Chondrocyte (in vitro differentiated cells): ENCODE measurements at regions not wholly inside any gene's neighbourhood (a gene's known extent, or its start where the extent isn't known, plus 50 kb on each side); places are given as distances from the start of the nearest gene placed in this dataset.
"Not testable (repeated sequence)": the region's sequence is repeated elsewhere in the genome, so short reads cannot be mapped to it uniquely, and the experiment has no call there.

Source experiments
- DNase-seq: peaks from one replicate; pipeline ENCODE4 v3.0.0; 2021; ENCODE audit warnings: mixed read lengths, low spot score
- H3K27ac Mint-ChIP-seq: one replicate; pipeline ENCODE4 v1.8.0; 2021; ENCODE audit warnings: mild to moderate bottlenecking, moderate library complexity, mixed read lengths; ENCODE audit not compliant: unreplicated experiment
- H3K27me3 Mint-ChIP-seq: 2 replicates; pipeline ENCODE4 v1.8.0; 2021; ENCODE audit warnings: low read depth, mixed read lengths
- H3K36me3 Mint-ChIP-seq: 2 replicates; pipeline ENCODE4 v1.8.0; 2021; ENCODE audit warnings: low read depth, mixed read lengths
- H3K4me1 Mint-ChIP-seq: 2 replicates; pipeline ENCODE4 v1.8.0; 2021; ENCODE audit warnings: low read depth, mild to moderate bottlenecking, mixed read lengths
- H3K4me3 Mint-ChIP-seq: one replicate; pipeline ENCODE4 v1.8.0; 2021; ENCODE audit warnings: mild to moderate bottlenecking, moderate library complexity, mixed read lengths; ENCODE audit not compliant: unreplicated experiment
- H3K9me3 Mint-ChIP-seq: 2 replicates; pipeline ENCODE4 v1.8.0; 2021; ENCODE audit warnings: low read depth, mixed read lengths
- CTCF ChIP-seq: fragments of 200-600 bp; sonication (generic); IDR thresholded peaks from 2 replicates; pipeline ENCODE4 v1.5.0; 2021; ENCODE audit warnings: antibody characterized with exemption, mild to moderate bottlenecking, moderate library complexity

- TF ChIP-seq CTCF, result no peak
- Mint-ChIP-seq H3K4me3 (no peak overlapping the region), H3K9me3 (peaks cover 5% of the 10 kb centered on the region), H3K27ac (no peak overlapping the region), H3K27me3 (peaks cover 2% of the 10 kb centered on the region), H3K4me1 (peaks cover 5% of the 10 kb centered on the region), H3K36me3 (no peaks in the 10 kb centered on the region)
- DNase-seq, result no peak
These were observed 91.3 kb upstream of the AMOT start for GRCh38 chrX:112931900-112932299.

GRCh38 chrX:112931478-112931877 is 90.8 kb upstream of the AMOT start:
- Mint-ChIP-seq H3K4me1 (peaks cover 5% of the 10 kb centered on the region), H3K27me3 (peaks cover 2% of the 10 kb centered on the region), H3K4me3 (no peak overlapping the region), H3K9me3 (peaks cover 5% of the 10 kb centered on the region), H3K36me3 (no peaks in the 10 kb centered on the region), H3K27ac (no peak overlapping the region)
- no peak for DNase-seq
- TF ChIP-seq CTCF, result no peak

- not testable (repeated sequence) for H3K36me3 Mint-ChIP-seq, H3K4me3 Mint-ChIP-seq, H3K27ac Mint-ChIP-seq, DNase-seq, H3K27me3 Mint-ChIP-seq, H3K9me3 Mint-ChIP-seq, H3K4me1 Mint-ChIP-seq
These were observed 82.8 kb upstream of the AMOT start for GRCh38 chrX:112923381-112923780.

GRCh38 chrX:112913807-112914206 is 73.2 kb upstream of the AMOT start:
- H3K27ac Mint-ChIP-seq, result no peak overlapping the region
- H3K27me3 Mint-ChIP-seq, result peaks cover 4% of the 10 kb centered on the region

GRCh38 chrX:112910418-112910817 is 69.8 kb upstream of the AMOT start:
- no peak overlapping the region for H3K4me3 Mint-ChIP-seq
- peaks cover 2% of the 10 kb centered on the region for H3K9me3 Mint-ChIP-seq
- H3K27ac Mint-ChIP-seq, result no peak overlapping the region
- DNase-seq, result no peak
- no peaks in the 10 kb centered on the region for H3K4me1 Mint-ChIP-seq
- peaks cover 7% of the 10 kb centered on the region for H3K27me3 Mint-ChIP-seq
- H3K36me3 Mint-ChIP-seq, result no peaks in the 10 kb centered on the region
- TF ChIP-seq CTCF, result peak; percentile 13

More at GRCh38 chrX:112913807-112914206, 73.2 kb upstream of the AMOT start:
- DNase-seq, result no peak
- Mint-ChIP-seq H3K9me3 (peaks cover 3% of the 10 kb centered on the region), H3K4me1 (no peaks in the 10 kb centered on the region), H3K4me3 (no peak overlapping the region), H3K36me3 (no peaks in the 10 kb centered on the region)
- TF ChIP-seq CTCF, result peak; percentile 50

- Mint-ChIP-seq H3K4me3 (no peak overlapping the region), H3K4me1 (no peaks in the 10 kb centered on the region), H3K27ac (no peak overlapping the region), H3K27me3 (no peaks in the 10 kb centered on the region), H3K9me3 (peaks cover 2% of the 10 kb centered on the region), H3K36me3 (no peaks in the 10 kb centered on the region)
- no peak for TF ChIP-seq CTCF
- no peak for DNase-seq
These were observed 61.5 kb upstream of the AMOT start for GRCh38 chrX:112901869-112902725.
